Kidney epithelial cell (primary cell): ENCODE measurements at regions not wholly inside any gene's neighbourhood (a gene's known extent, or its start where the extent isn't known, plus 50 kb on each side); places are given as distances from the start of the nearest gene placed in this dataset.
"Not testable (repeated sequence)": the region's sequence is repeated elsewhere in the genome, so short reads cannot be mapped to it uniquely, and the experiment has no call there.

Source experiments
- DNase-seq: peaks from one replicate; pipeline ENCODE4 v3.0.0-alpha.2; 2010; ENCODE audit warnings: low read depth
- H3K27me3 ChIP-seq: 2 replicates; pipeline ENCODE4 v1.6.0; 2011; ENCODE audit warnings: low read length; ENCODE audit not compliant: control insufficient read depth, insufficient read depth
- H3K36me3 ChIP-seq: 2 replicates; pipeline ENCODE4 v1.5.1; 2011; ENCODE audit warnings: low read length; ENCODE audit not compliant: control insufficient read depth, insufficient read depth
- H3K4me3 ChIP-seq: 2 replicates; pipeline ENCODE4 v1.5.1; 2011; ENCODE audit warnings: low read depth, mild to moderate bottlenecking, control low read depth, low read length
- TF ChIP-seq, protein P1 (sequence below): IDR thresholded peaks from 2 replicates; pipeline ENCODE4 v1.5.1; 2011; ENCODE audit warnings: mild to moderate bottlenecking, moderate library complexity, low read length, control low read depth, inconsistent platforms; ENCODE audit not compliant: insufficient read depth, poor library complexity, severe bottlenecking

GRCh38 chr12:63003223-63003819 lies 68.4 kb upstream of the PPM1H start:
- TF ChIP-seq, protein P1, sequence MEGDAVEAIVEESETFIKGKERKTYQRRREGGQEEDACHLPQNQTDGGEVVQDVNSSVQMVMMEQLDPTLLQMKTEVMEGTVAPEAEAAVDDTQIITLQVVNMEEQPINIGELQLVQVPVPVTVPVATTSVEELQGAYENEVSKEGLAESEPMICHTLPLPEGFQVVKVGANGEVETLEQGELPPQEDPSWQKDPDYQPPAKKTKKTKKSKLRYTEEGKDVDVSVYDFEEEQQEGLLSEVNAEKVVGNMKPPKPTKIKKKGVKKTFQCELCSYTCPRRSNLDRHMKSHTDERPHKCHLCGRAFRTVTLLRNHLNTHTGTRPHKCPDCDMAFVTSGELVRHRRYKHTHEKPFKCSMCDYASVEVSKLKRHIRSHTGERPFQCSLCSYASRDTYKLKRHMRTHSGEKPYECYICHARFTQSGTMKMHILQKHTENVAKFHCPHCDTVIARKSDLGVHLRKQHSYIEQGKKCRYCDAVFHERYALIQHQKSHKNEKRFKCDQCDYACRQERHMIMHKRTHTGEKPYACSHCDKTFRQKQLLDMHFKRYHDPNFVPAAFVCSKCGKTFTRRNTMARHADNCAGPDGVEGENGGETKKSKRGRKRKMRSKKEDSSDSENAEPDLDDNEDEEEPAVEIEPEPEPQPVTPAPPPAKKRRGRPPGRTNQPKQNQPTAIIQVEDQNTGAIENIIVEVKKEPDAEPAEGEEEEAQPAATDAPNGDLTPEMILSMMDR, result no peak
- H3K4me3 ChIP-seq, result no peak overlapping the region
- DNase-seq, result no peak
- H3K27me3 ChIP-seq, result no peaks in the 10 kb centered on the region
- no peaks in the 10 kb centered on the region for H3K36me3 ChIP-seq

DNA sequence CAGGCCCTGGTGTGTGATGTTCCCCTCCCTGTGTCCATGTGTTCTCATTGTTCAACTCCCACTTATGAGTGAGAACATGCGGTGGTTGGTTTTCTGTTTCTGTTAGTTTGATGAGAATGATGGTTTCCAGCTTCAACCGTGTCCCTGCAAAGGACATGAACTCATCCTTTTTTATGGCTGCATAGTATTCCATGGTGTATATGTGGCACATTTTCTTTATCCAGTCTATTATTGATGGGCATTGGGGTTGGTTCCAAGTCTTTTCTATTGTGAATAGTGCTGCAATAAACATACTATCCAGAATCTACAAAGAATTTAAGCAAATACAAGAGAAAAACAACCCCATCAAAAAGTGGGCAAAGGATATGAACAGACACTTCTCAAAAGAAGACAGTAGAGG lies 67.1 kb upstream of the PPM1H start:
- H3K27me3 ChIP-seq, H3K36me3 ChIP-seq, H3K4me3 ChIP-seq, DNase-seq: not testable (repeated sequence)

DNA sequence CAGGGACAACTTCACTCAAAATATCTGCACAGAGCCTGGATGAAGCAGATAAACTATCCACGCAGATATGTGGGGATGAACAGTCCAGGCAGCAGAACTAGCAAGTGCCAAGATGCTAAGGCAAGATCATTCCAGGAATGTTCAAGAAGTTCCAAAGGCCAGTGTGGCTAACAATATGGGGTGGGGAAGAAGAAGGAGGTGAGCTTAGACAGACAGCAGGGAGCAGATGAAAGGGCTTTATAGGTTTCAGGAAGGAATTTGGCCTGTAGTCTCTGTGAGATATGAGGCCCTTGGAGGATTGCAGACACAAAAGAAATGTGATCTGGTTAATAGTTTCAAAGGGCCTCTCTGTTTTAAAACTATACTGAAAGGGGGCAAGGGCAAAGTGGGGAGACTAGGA lies 63.5 kb upstream of the PPM1H start:
- DNase-seq, result no peak
- TF ChIP-seq, protein P1, result no peak
- no peak overlapping the region for H3K4me3 ChIP-seq
- no peaks in the 10 kb centered on the region for H3K36me3 ChIP-seq
- H3K27me3 ChIP-seq, result no peaks in the 10 kb centered on the region

- no peaks in the 10 kb centered on the region for H3K36me3 ChIP-seq
- no peaks in the 10 kb centered on the region for H3K27me3 ChIP-seq
- DNase-seq, result no peak
- no peak overlapping the region for H3K4me3 ChIP-seq
- TF ChIP-seq, protein P1, result no peak
Measured at GRCh38 chr12:62995097-62995496, 60.1 kb upstream of the PPM1H start.

GRCh38 chr12:62986844-62987243 lies 51.9 kb upstream of the PPM1H start:
- Histone ChIP-seq H3K27me3 (no peaks in the 10 kb centered on the region), H3K4me3 (no peak overlapping the region), H3K36me3 (no peaks in the 10 kb centered on the region)
- TF ChIP-seq, protein P1, result no peak
- DNase-seq, result no peak
